ENCODE measurements at regions not wholly inside any gene's neighbourhood (a gene's known extent, or its start where the extent isn't known, plus 50 kb on each side); places are given as distances from the start of the nearest gene placed in this dataset.

- TF ChIP-seq MAX (IDR thresholded peaks at IDR 0.05) (no peak), CTCF (IDR thresholded peaks at IDR 0.05; ENCODE audit: control extremely low read depth in 1 of 3, insufficient read depth in 1 of 3, low read depth in 1 of 3, low read length in 3 of 3) (no peak), EP300 (IDR thresholded peaks at IDR 0.05; ENCODE audit: borderline replicate concordance in 1 of 2, low read depth in 2 of 2, low read length in 2 of 2) (no peak), SAP30 (IDR thresholded peaks at IDR 0.05; ENCODE audit: insufficient read depth, insufficient replicate concordance, low read length) (no peak), EZH2 (IDR thresholded peaks at IDR 0.05; ENCODE audit: low read depth, low read length, severe bottlenecking) (no peak)
These were observed 101.4 kb upstream of the CEP85L start for GRCh38 chr6:118752803-118753202.

All from H1 (cell line).